Subcutaneous abdominal adipose tissue (tissue), 5 donors: ENCODE measurements at regions not wholly inside any gene's neighbourhood (a gene's known extent, or its start where the extent isn't known, plus 50 kb on each side); places are given as distances from the start of the nearest gene placed in this dataset.

Experiments used
- H3K27ac ChIP-seq: one replicate; pipeline ENCODE4 v1.7.0; 2013; ENCODE audit warnings: low read depth, mild to moderate bottlenecking, inconsistent platforms, low read length, moderate library complexity
- H3K27me3 ChIP-seq, 5 donors: one replicate each; pipeline ENCODE4 v1.7.0; 2013; ENCODE audit warnings: low read length in 5 of 5, inconsistent platforms in 1 of 5; ENCODE audit not compliant: control insufficient read depth in 5 of 5, insufficient read depth in 4 of 5
- H3K36me3 ChIP-seq, 5 donors: one replicate each; pipeline ENCODE4 v1.7.0; 2013; ENCODE audit warnings: low read length in 5 of 5; ENCODE audit not compliant: control insufficient read depth in 5 of 5, insufficient read depth in 5 of 5
- H3K4me1 ChIP-seq, 5 donors: one replicate each; pipeline ENCODE4 v1.7.0; 2013; ENCODE audit warnings: low read length in 5 of 5, mild to moderate bottlenecking in 3 of 5, moderate library complexity in 1 of 5; ENCODE audit not compliant: control insufficient read depth in 5 of 5, insufficient read depth in 5 of 5
- H3K4me3 ChIP-seq, 5 donors: one replicate each; pipeline ENCODE4 v1.7.0; 2013; ENCODE audit warnings: low read length in 5 of 5, low read depth in 1 of 5
- H3K9ac ChIP-seq, 5 donors: one replicate each; pipeline ENCODE4 v1.7.0; 2013; ENCODE audit warnings: low read length in 5 of 5, mild to moderate bottlenecking in 4 of 5, moderate library complexity in 3 of 5
- H3K9me3 ChIP-seq, 5 donors: one replicate each; pipeline ENCODE4 v1.7.0; 2013; ENCODE audit warnings: low read length in 5 of 5; ENCODE audit not compliant: control insufficient read depth in 5 of 5
- donor health status: healthy.
- donor health status: healthy.
- donor health status: healthy.
- donor health status: healthy.
- donor health status: healthy.

GRCh38 chr6:113765909-113766308 lies 91.2 kb upstream of the MARCKS start:
- H3K27me3 ChIP-seq: no peaks in the 10 kb centered on the region
- no peaks in the 10 kb centered on the region for H3K36me3 ChIP-seq
- peaks cover 0 to 8% (median 0%) of the 10 kb centered on the region in 5 donors for H3K4me1 ChIP-seq
- H3K4me3 ChIP-seq: no peak overlapping the region
- H3K27ac ChIP-seq: no peak overlapping the region
- H3K9me3 ChIP-seq: no peaks in the 10 kb centered on the region
- H3K9ac ChIP-seq: no peak overlapping the region

- H3K36me3 ChIP-seq: no peaks in the 10 kb centered on the region
- peaks cover 0 to 2% (median 0%) of the 10 kb centered on the region in 5 donors for H3K4me1 ChIP-seq
- no peak overlapping the region for H3K9ac ChIP-seq
- H3K9me3 ChIP-seq: no peaks in the 10 kb centered on the region
- H3K27me3 ChIP-seq: no peaks in the 10 kb centered on the region
- no peak overlapping the region for H3K27ac ChIP-seq
- H3K4me3 ChIP-seq: no peak overlapping the region
Observed at GRCh38 chr6:113767985-113768384, 89.2 kb upstream of the MARCKS start.

- Histone ChIP-seq H3K4me1 (no peaks in the 10 kb centered on the region), H3K27ac (no peak overlapping the region), H3K9ac (no peak overlapping the region), H3K36me3 (no peaks in the 10 kb centered on the region), H3K9me3 (no peaks in the 10 kb centered on the region), H3K27me3 (no peaks in the 10 kb centered on the region), H3K4me3 (no peak overlapping the region)
Observed at GRCh38 chr6:113772961-113773360, 84.2 kb upstream of the MARCKS start.

- Histone ChIP-seq H3K27ac (no peak overlapping the region), H3K9ac (no peak overlapping the region), H3K4me3 (no peak overlapping the region), H3K9me3 (peaks cover 0 to 3% (median 0%) of the 10 kb centered on the region in 5 donors), H3K27me3 (no peaks in the 10 kb centered on the region), H3K4me1 (no peaks in the 10 kb centered on the region), H3K36me3 (no peaks in the 10 kb centered on the region)
Observed at GRCh38 chr6:113774127-113774825, 82.9 kb upstream of the MARCKS start.

- no peak overlapping the region for H3K4me3 ChIP-seq
- H3K36me3 ChIP-seq: no peaks in the 10 kb centered on the region
- no peak overlapping the region for H3K27ac ChIP-seq
- H3K4me1 ChIP-seq: no peaks in the 10 kb centered on the region
- H3K27me3 ChIP-seq: no peaks in the 10 kb centered on the region
- H3K9me3 ChIP-seq: peaks cover 0 to 4% (median 0%) of the 10 kb centered on the region in 5 donors
- no peak overlapping the region for H3K9ac ChIP-seq
Observed at GRCh38 chr6:113776998-113777397, 80.1 kb upstream of the MARCKS start.

- Histone ChIP-seq H3K27me3 (no peaks in the 10 kb centered on the region), H3K4me1 (no peaks in the 10 kb centered on the region), H3K4me3 (no peak overlapping the region), H3K27ac (no peak overlapping the region), H3K9me3 (peaks cover 0 to 4% (median 0%) of the 10 kb centered on the region in 5 donors), H3K36me3 (no peaks in the 10 kb centered on the region), H3K9ac (no peak overlapping the region)
Observed at GRCh38 chr6:113777601-113778000, 79.5 kb upstream of the MARCKS start.

- no peaks in the 10 kb centered on the region for H3K36me3 ChIP-seq
- no peak overlapping the region for H3K9ac ChIP-seq
- H3K9me3 ChIP-seq: peaks cover 0 to 4% (median 0%) of the 10 kb centered on the region in 5 donors
- no peaks in the 10 kb centered on the region for H3K27me3 ChIP-seq
- H3K4me1 ChIP-seq: no peaks in the 10 kb centered on the region
- no peak overlapping the region for H3K27ac ChIP-seq
- H3K4me3 ChIP-seq: no peak overlapping the region
Observed at GRCh38 chr6:113779656-113780055, 77.5 kb upstream of the MARCKS start.

GRCh38 chr6:113782636-113783035 lies 74.5 kb upstream of the MARCKS start:
- no peaks in the 10 kb centered on the region for H3K27me3 ChIP-seq
- no peak overlapping the region for H3K9ac ChIP-seq

GRCh38 chr6:113786168-113786567 lies 71.0 kb upstream of the MARCKS start:
- H3K36me3 ChIP-seq: no peaks in the 10 kb centered on the region
- no peaks in the 10 kb centered on the region for H3K9me3 ChIP-seq
- no peak overlapping the region for H3K27ac ChIP-seq
- no peak overlapping the region for H3K4me3 ChIP-seq
- H3K4me1 ChIP-seq: no peaks in the 10 kb centered on the region
- no peak overlapping the region for H3K9ac ChIP-seq
- H3K27me3 ChIP-seq: no peaks in the 10 kb centered on the region

More at GRCh38 chr6:113782636-113783035, 74.5 kb upstream of the MARCKS start:
- Histone ChIP-seq H3K9me3 (peaks cover 0 to 4% (median 0%) of the 10 kb centered on the region in 5 donors), H3K27ac (no peak overlapping the region), H3K36me3 (no peaks in the 10 kb centered on the region), H3K4me1 (no peaks in the 10 kb centered on the region), H3K4me3 (no peak overlapping the region)

GRCh38 chr6:113788586-113788985 lies 68.6 kb upstream of the MARCKS start:
- Histone ChIP-seq H3K36me3 (no peaks in the 10 kb centered on the region), H3K27me3 (no peaks in the 10 kb centered on the region), H3K9ac (no peak overlapping the region), H3K4me1 (no peaks in the 10 kb centered on the region), H3K27ac (no peak overlapping the region), H3K9me3 (no peaks in the 10 kb centered on the region), H3K4me3 (no peak overlapping the region)
